ENCODE measurements at regions not wholly inside any gene's neighbourhood (a gene's known extent, or its start where the extent isn't known, plus 50 kb on each side); places are given as distances from the start of the nearest gene placed in this dataset.

DNA sequence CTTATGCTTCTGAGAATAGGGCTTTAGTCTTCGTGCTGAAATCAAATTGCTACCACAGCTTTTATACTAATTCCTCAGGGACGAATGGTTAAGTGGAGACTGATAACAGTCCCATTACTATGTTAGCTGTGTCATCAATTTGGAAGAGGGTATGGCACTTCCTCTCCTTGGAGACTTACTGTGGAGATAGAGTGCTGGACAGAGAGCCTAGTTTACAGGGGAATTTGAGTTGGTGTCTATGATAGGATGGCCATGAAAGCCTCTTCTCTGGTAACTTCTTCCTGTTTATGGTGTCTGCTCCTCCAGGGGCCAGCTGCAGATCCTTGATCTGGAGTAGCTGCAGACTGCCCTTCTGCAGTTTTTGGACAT lies 167.7 kb downstream of the ZNF518B start:
- no peaks in the 10 kb centered on the region for H4K20me1 ChIP-seq (ENCODE audit: insufficient read depth)
- DNase-seq (ENCODE audit: low read depth, low spot score) (no peak), ATAC-seq (no peak)
- no peaks in the 10 kb centered on the region for H3K4me1 ChIP-seq (ENCODE audit: control insufficient read depth in 1 of 2, insufficient read depth in 2 of 2, low read length in 2 of 2)
- no peaks in the 10 kb centered on the region for H3K9me2 ChIP-seq (ENCODE audit: insufficient read depth)
- ChIA-PET RAD21 (ENCODE audit: low non-redundant PET in 1 of 2, low total read pairs in 2 of 2, uncharacterized antibody in 2 of 2, unreplicated experiment in 2 of 2) (no interaction called here), POLR2A (no interaction called here), CTCF (no interaction called here)
- intact Hi-C loops (cut with micrococcal nuclease): no loop called here
- H3K36me3 ChIP-seq (ENCODE audit: control insufficient read depth in 1 of 2, insufficient read depth in 2 of 2, low read length in 2 of 2): no peaks in the 10 kb centered on the region
- H3K9ac ChIP-seq (ENCODE audit: low read length): no peak overlapping the region
- H3K27me3 ChIP-seq (ENCODE audit: insufficient read depth, low read length): peaks cover 53% of the 10 kb centered on the region
- no peak overlapping the region for H2AFZ ChIP-seq (ENCODE audit: low read depth, low read length, poor library complexity, severe bottlenecking)
- no peak overlapping the region for H3K27ac ChIP-seq (ENCODE audit: low read depth, low read length)
- no peaks in the 10 kb centered on the region for H3K9me3 ChIP-seq (ENCODE audit: control insufficient read depth in 1 of 2, insufficient read depth in 1 of 2, low read depth in 1 of 2, low read length in 2 of 2)
- H3K4me3 ChIP-seq (replicated peaks in 1 of 2; ENCODE audit: low read depth in 1 of 2, low read length in 2 of 2): no peak overlapping the region
- no peak overlapping the region for H3K4me2 ChIP-seq (ENCODE audit: low read length)
- TF ChIP-seq POLR2A (IDR thresholded peaks at IDR 0.05; ENCODE audit: borderline replicate concordance, extremely low read depth, insufficient read depth, insufficient read length) (no peak), EZH2 (IDR thresholded peaks at IDR 0.05) (no peak), ELF1 (IDR thresholded peaks at IDR 0.05; ENCODE audit: borderline replicate concordance, low read depth) (no peak), ZFX (IDR thresholded peaks at IDR 0.05) (no peak)
- TF ChIP-seq, protein P1, sequence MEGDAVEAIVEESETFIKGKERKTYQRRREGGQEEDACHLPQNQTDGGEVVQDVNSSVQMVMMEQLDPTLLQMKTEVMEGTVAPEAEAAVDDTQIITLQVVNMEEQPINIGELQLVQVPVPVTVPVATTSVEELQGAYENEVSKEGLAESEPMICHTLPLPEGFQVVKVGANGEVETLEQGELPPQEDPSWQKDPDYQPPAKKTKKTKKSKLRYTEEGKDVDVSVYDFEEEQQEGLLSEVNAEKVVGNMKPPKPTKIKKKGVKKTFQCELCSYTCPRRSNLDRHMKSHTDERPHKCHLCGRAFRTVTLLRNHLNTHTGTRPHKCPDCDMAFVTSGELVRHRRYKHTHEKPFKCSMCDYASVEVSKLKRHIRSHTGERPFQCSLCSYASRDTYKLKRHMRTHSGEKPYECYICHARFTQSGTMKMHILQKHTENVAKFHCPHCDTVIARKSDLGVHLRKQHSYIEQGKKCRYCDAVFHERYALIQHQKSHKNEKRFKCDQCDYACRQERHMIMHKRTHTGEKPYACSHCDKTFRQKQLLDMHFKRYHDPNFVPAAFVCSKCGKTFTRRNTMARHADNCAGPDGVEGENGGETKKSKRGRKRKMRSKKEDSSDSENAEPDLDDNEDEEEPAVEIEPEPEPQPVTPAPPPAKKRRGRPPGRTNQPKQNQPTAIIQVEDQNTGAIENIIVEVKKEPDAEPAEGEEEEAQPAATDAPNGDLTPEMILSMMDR (IDR thresholded peaks at IDR 0.05 in 2 of 3, conservative IDR thresholded peaks at IDR 0.05 in 1 of 3; ENCODE audit: borderline replicate concordance in 1 of 3, insufficient read depth in 1 of 3, low read depth in 2 of 3, low read length in 2 of 3): no peak
- no TSS peak for BruUV-seq (replicated peaks)
- no peaks in the 10 kb centered on the region for H3K79me2 ChIP-seq (ENCODE audit: insufficient read depth, low read length)

GRCh38 chr4:10288830-10289537 lies 168.2 kb downstream of the ZNF518B start:
- Histone ChIP-seq H3K9ac (ENCODE audit: low read length) (no peak overlapping the region), H3K27me3 (ENCODE audit: insufficient read depth, low read length) (peaks cover 48% of the 10 kb centered on the region), H3K79me2 (ENCODE audit: insufficient read depth, low read length) (no peaks in the 10 kb centered on the region), H3K27ac (ENCODE audit: low read depth, low read length) (no peak overlapping the region), H3K9me2 (ENCODE audit: insufficient read depth) (no peaks in the 10 kb centered on the region), H3K4me1 (ENCODE audit: control insufficient read depth in 1 of 2, insufficient read depth in 2 of 2, low read length in 2 of 2) (no peaks in the 10 kb centered on the region; a peak in 1 of 4 replicates), H3K9me3 (ENCODE audit: control insufficient read depth in 1 of 2, insufficient read depth in 1 of 2, low read depth in 1 of 2, low read length in 2 of 2) (no peaks in the 10 kb centered on the region), H3K36me3 (ENCODE audit: control insufficient read depth in 1 of 2, insufficient read depth in 2 of 2, low read length in 2 of 2) (no peaks in the 10 kb centered on the region), H3K4me3 (replicated peaks in 1 of 2; ENCODE audit: low read depth in 1 of 2, low read length in 2 of 2) (no peak overlapping the region), H3K4me2 (ENCODE audit: low read length) (no peak overlapping the region), H4K20me1 (ENCODE audit: insufficient read depth) (no peaks in the 10 kb centered on the region), H2AFZ (ENCODE audit: low read depth, low read length, poor library complexity, severe bottlenecking) (no peak overlapping the region)
- BruUV-seq (replicated peaks): no TSS peak
- no peak for DNase-seq (ENCODE audit: low read depth, low spot score)
- ChIA-PET CTCF (no interaction called here), RAD21 (ENCODE audit: low non-redundant PET in 1 of 2, low total read pairs in 2 of 2, uncharacterized antibody in 2 of 2, unreplicated experiment in 2 of 2) (interaction anchor here in 1 of 2 experiments (0.6 kb wide), 1 partner anchor 190 kb away, joined by 3 read pairs; no protein-coding TSS in a partner anchor), POLR2A (no interaction called here)
- intact Hi-C loops (cut with micrococcal nuclease): no loop called here
- no peak for ATAC-seq
- no peak for TF ChIP-seq CEBPB (IDR thresholded peaks at IDR 0.05; ENCODE audit: low read depth)
- TF ChIP-seq JUND (IDR thresholded peaks at IDR 0.05): no peak
- no peak for TF ChIP-seq SRF (IDR thresholded peaks at IDR 0.05; ENCODE audit: low read depth)
- no peak for TF ChIP-seq EZH2phosphoT487 (IDR thresholded peaks at IDR 0.05; ENCODE audit: borderline replicate concordance)
- no peak for TF ChIP-seq ZFX (IDR thresholded peaks at IDR 0.05)

Measured in HCT116 (cell line).